ENCODE measurements at regions not wholly inside any gene's neighbourhood (a gene's known extent, or its start where the extent isn't known, plus 50 kb on each side); places are given as distances from the start of the nearest gene placed in this dataset.

- WGBS (ENCODE audit: low lambda C conversion rate), result 1% methylated on average over 3 of the region's 3 CpGs
- Histone ChIP-seq H3K9me2 (no peaks in the 10 kb centered on the region), H3K4me3 (ENCODE audit: low read depth in 2 of 2, low read length in 1 of 2) (no peak overlapping the region), H3K4me1 (ENCODE audit: control insufficient read depth in 1 of 2, insufficient read depth in 2 of 2, low read depth in 1 of 2, low read length in 1 of 2) (peaks cover 0 to 6% of the 10 kb centered on the region in 2 experiments; a peak in 2 of 4 replicates), H3K27me3 (ENCODE audit: insufficient read depth) (no peaks in the 10 kb centered on the region), H2AFZ (ENCODE audit: low read depth) (no peak overlapping the region), H3K36me3 (replicated peaks in 1 of 2; ENCODE audit: control insufficient read depth in 1 of 2, insufficient read depth in 2 of 2, low read length in 1 of 2) (no peaks in the 10 kb centered on the region), H3K27ac (ENCODE audit: low read depth in 2 of 2, low read length in 1 of 2) (peak overlapping the region in 1 of 2 experiments; percentile 27; a peak in 1 of 4 replicates), H3K4me2 (no peak overlapping the region), H4K20me1 (ENCODE audit: insufficient read depth) (no peaks in the 10 kb centered on the region), H3K79me2 (ENCODE audit: insufficient read depth) (no peaks in the 10 kb centered on the region), H3F3A (replicated peaks; ENCODE audit: insufficient read depth) (no peaks in the 10 kb centered on the region), H3K9me3 (no peaks in the 10 kb centered on the region), H3K9ac (no peak overlapping the region)
- TF ChIP-seq POLR2AphosphoS5 (IDR thresholded peaks at IDR 0.05; ENCODE audit: low read depth, low read length) (no peak), CHD2 (IDR thresholded peaks at IDR 0.05; ENCODE audit: low read length, partially characterized antibody) (no peak), IRF3 (IDR thresholded peaks at IDR 0.05; ENCODE audit: low read depth, low read length) (no peak), FOXJ3 (CRISPR knock-in tag; IDR thresholded peaks at IDR 0.05) (no peak), NFIC (IDR thresholded peaks at IDR 0.05; ENCODE audit: borderline replicate concordance) (no peak), EZH2phosphoT487 (IDR thresholded peaks at IDR 0.05; ENCODE audit: borderline replicate concordance, low read depth) (no peak), TEAD4 (IDR thresholded peaks at IDR 0.05; ENCODE audit: borderline replicate concordance, insufficient read depth) (no peak), SIN3A (IDR thresholded peaks at IDR 0.05; ENCODE audit: borderline replicate concordance, low read depth, low read length) (no peak), EP300 (IDR thresholded peaks at IDR 0.05; ENCODE audit: borderline replicate concordance in 1 of 2, low read depth in 1 of 2, low read length in 1 of 2) (no peak), TCF12 (IDR thresholded peaks at IDR 0.05) (no peak), MEF2A (IDR thresholded peaks at IDR 0.05; ENCODE audit: borderline replicate concordance, low read depth) (no peak), GATA2 (CRISPR knock-in tag; IDR thresholded peaks at IDR 0.05) (no peak), GABPA (IDR thresholded peaks at IDR 0.05; ENCODE audit: low read depth) (no peak), RFX5 (IDR thresholded peaks at IDR 0.05; ENCODE audit: low read length) (no peak), MXI1 (IDR thresholded peaks at IDR 0.05; ENCODE audit: low read depth, low read length) (no peak)
- TF ChIP-seq, protein P1, sequence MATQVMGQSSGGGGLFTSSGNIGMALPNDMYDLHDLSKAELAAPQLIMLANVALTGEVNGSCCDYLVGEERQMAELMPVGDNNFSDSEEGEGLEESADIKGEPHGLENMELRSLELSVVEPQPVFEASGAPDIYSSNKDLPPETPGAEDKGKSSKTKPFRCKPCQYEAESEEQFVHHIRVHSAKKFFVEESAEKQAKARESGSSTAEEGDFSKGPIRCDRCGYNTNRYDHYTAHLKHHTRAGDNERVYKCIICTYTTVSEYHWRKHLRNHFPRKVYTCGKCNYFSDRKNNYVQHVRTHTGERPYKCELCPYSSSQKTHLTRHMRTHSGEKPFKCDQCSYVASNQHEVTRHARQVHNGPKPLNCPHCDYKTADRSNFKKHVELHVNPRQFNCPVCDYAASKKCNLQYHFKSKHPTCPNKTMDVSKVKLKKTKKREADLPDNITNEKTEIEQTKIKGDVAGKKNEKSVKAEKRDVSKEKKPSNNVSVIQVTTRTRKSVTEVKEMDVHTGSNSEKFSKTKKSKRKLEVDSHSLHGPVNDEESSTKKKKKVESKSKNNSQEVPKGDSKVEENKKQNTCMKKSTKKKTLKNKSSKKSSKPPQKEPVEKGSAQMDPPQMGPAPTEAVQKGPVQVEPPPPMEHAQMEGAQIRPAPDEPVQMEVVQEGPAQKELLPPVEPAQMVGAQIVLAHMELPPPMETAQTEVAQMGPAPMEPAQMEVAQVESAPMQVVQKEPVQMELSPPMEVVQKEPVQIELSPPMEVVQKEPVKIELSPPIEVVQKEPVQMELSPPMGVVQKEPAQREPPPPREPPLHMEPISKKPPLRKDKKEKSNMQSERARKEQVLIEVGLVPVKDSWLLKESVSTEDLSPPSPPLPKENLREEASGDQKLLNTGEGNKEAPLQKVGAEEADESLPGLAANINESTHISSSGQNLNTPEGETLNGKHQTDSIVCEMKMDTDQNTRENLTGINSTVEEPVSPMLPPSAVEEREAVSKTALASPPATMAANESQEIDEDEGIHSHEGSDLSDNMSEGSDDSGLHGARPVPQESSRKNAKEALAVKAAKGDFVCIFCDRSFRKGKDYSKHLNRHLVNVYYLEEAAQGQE (IDR thresholded peaks at IDR 0.05; ENCODE audit: low read depth, low read length), result no peak
- POLR2A ChIA-PET, result no interaction called here
- DNase-seq, result no peak
- CTCF ChIA-PET, result interaction anchor here (0.8 kb wide), 1 partner anchor 9 kb away, joined by 3 read pairs; no protein-coding TSS in a partner anchor
Observed at GRCh38 chr4:29405116-29405515, 1315.1 kb upstream of the PCDH7 start.

All from SK-N-SH (cell line).